ENCODE measurements at regions not wholly inside any gene's neighbourhood (a gene's known extent, or its start where the extent isn't known, plus 50 kb on each side); places are given as distances from the start of the nearest gene placed in this dataset.
A peak's percentile ranks its signal among the peaks of the same experiment; 100 is the strongest.
"Not testable (repeated sequence)": the region's sequence is repeated elsewhere in the genome, so short reads cannot be mapped to it uniquely, and the experiment has no call there.

- no peak for TF ChIP-seq CTCF (conservative IDR thresholded peaks at IDR 0.05)
- no peak overlapping the region for H3K27ac ChIP-seq
Measured at GRCh38 chr7:112540839-112541577, 60.2 kb downstream of the LSMEM1 start.

- H3K27ac ChIP-seq, result no peak overlapping the region
- no peak for TF ChIP-seq CTCF (conservative IDR thresholded peaks at IDR 0.05)
Measured at GRCh38 chr7:112546723-112547513, 66.1 kb downstream of the LSMEM1 start.

- TF ChIP-seq CTCF (conservative IDR thresholded peaks at IDR 0.05), result no peak
Measured at GRCh38 chr7:112547916-112548315, 67.1 kb downstream of the LSMEM1 start.

DNA sequence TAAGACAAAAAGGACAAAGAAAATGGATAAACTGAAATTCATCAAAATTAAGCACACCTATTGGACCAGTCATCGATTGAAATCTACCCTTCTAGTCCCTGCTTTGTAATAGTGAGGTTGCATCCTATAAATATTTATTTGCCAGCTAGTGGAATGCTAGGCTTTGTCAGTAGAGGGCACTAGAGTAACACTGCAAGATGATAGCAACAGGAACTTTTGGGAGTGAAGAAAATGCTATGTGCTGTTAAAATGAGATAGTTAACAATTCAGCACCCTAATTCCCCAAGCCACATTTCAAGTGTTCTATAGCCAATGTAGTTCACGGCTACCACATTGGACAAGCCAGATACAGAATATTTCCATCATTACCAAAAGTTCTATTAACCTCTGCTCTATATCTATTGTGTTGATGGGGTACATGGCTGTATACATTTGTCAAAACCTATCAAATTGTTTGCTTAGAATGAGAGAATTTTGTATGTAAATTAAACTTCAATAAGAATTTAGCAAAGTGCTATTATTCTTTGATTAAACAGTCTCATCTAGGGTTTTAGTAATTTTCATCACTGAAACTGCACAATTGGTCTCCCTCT lies 69.8 kb downstream of the LSMEM1 start:
- TF ChIP-seq CTCF (conservative IDR thresholded peaks at IDR 0.05), result peak; percentile 99
- H3K27ac ChIP-seq, result no peak overlapping the region

More at GRCh38 chr7:112547916-112548315, 67.1 kb downstream of the LSMEM1 start:
- no peak overlapping the region for H3K27ac ChIP-seq

- H3K27ac ChIP-seq, result not testable (repeated sequence)
Measured at GRCh38 chr7:112551521-112551920, 70.7 kb downstream of the LSMEM1 start.

- H3K27ac ChIP-seq, result no peak overlapping the region
- TF ChIP-seq CTCF (conservative IDR thresholded peaks at IDR 0.05), result no peak
Measured at GRCh38 chr7:112554591-112554990, 73.8 kb downstream of the LSMEM1 start.

DNA sequence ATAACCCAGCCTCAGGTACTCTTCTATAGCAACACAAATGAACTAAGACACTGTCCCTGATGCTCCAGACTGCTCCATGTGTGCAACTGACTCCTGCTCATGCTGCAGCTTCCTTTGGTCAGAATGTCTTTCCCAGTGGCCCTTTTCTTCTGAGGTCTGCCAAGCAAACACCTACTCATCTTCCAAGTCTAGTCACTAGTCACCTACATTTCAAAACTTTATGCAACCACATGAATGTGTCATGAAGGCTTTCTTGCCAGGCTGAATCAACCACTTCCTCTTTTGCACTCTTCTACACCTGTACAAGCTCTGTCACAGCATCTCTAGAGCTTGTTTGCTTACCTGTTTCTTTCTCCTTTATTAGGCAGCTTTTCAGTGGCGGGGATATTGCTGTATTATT lies 75.8 kb downstream of the LSMEM1 start:
- H3K27ac ChIP-seq, result no peak overlapping the region
- no peak for TF ChIP-seq CTCF (conservative IDR thresholded peaks at IDR 0.05)

All from VCaP (cell line).